ENCODE measurements at regions not wholly inside any gene's neighbourhood (a gene's known extent, or its start where the extent isn't known, plus 50 kb on each side); places are given as distances from the start of the nearest gene placed in this dataset.

- TF ChIP-seq GATA2 (CRISPR knock-in tag; IDR thresholded peaks at IDR 0.05) = no peak
- no peak for TF ChIP-seq TEAD4 (IDR thresholded peaks at IDR 0.05; ENCODE audit: borderline replicate concordance, insufficient read depth)
Measured at GRCh38 chr2:16031848-16032159, 91.5 kb downstream of the MYCN start (continued).

GRCh38 chr2:16031058-16031847, 90.9 kb downstream of the MYCN start:
- Histone ChIP-seq H3K79me2 (ENCODE audit: insufficient read depth) (no peaks in the 10 kb centered on the region), H3F3A (replicated peaks; ENCODE audit: insufficient read depth) (no peaks in the 10 kb centered on the region), H4K20me1 (ENCODE audit: insufficient read depth) (no peaks in the 10 kb centered on the region), H3K27me3 (ENCODE audit: insufficient read depth) (no peaks in the 10 kb centered on the region), H3K4me2 (no peak overlapping the region), H3K4me3 (ENCODE audit: low read depth in 2 of 2, low read length in 1 of 2) (no peak overlapping the region), H2AFZ (ENCODE audit: low read depth) (no peak overlapping the region), H3K9me3 (no peaks in the 10 kb centered on the region), H3K36me3 (replicated peaks in 1 of 2; ENCODE audit: control insufficient read depth in 1 of 2, insufficient read depth in 2 of 2, low read length in 1 of 2) (no peaks in the 10 kb centered on the region), H3K9ac (no peak overlapping the region), H3K4me1 (ENCODE audit: control insufficient read depth in 1 of 2, insufficient read depth in 2 of 2, low read depth in 1 of 2, low read length in 1 of 2) (no peaks in the 10 kb centered on the region; a peak in 1 of 4 replicates), H3K9me2 (no peaks in the 10 kb centered on the region), H3K27ac (ENCODE audit: low read depth in 2 of 2, low read length in 1 of 2) (no peak overlapping the region)
- ChIA-PET CTCF (interaction anchor here (1.0 to 1.9 kb wide), 2 partner anchors 20 to 43 kb away, joined by 3 to 5 read pairs; no protein-coding TSS in a partner anchor), POLR2A (no interaction called here)
- no peak for DNase-seq
- TF ChIP-seq CHD2 (IDR thresholded peaks at IDR 0.05; ENCODE audit: low read length, partially characterized antibody) (no peak), CTCF (IDR thresholded peaks at IDR 0.05) (no peak), NFIC (IDR thresholded peaks at IDR 0.05; ENCODE audit: borderline replicate concordance) (no peak), RAD21 (IDR thresholded peaks at IDR 0.05; ENCODE audit: low read length) (no peak), RXRA (IDR thresholded peaks at IDR 0.05; ENCODE audit: borderline replicate concordance, low read depth) (no peak), NRF1 (IDR thresholded peaks at IDR 0.05; ENCODE audit: low read depth, low read length) (no peak)
- WGBS (ENCODE audit: low lambda C conversion rate) = 38% methylated on average over 11 of the region's 11 CpGs

- no peak overlapping the region for H3K4me2 ChIP-seq
- H3K36me3 ChIP-seq (replicated peaks in 1 of 2; ENCODE audit: control insufficient read depth in 1 of 2, insufficient read depth in 2 of 2, low read length in 1 of 2) = no peaks in the 10 kb centered on the region
- H3K79me2 ChIP-seq (ENCODE audit: insufficient read depth) = no peaks in the 10 kb centered on the region
- H3K9me3 ChIP-seq = no peaks in the 10 kb centered on the region
- no peak overlapping the region for H3K4me3 ChIP-seq (ENCODE audit: low read depth in 2 of 2, low read length in 1 of 2)
- WGBS (ENCODE audit: low lambda C conversion rate) = 50% methylated on average over 12 of the region's 24 CpGs
- no peak for DNase-seq
- H2AFZ ChIP-seq (ENCODE audit: low read depth) = no peak overlapping the region
- CTCF ChIA-PET = interaction anchor here (1.0 to 1.9 kb wide), 2 partner anchors 21 to 42 kb away, joined by 3 to 5 read pairs; no protein-coding TSS in a partner anchor
- H3K9ac ChIP-seq = no peak overlapping the region
- no peak for TF ChIP-seq REST (IDR thresholded peaks at IDR 0.05; ENCODE audit: low read depth, low read length)
- TF ChIP-seq IRF3 (IDR thresholded peaks at IDR 0.05; ENCODE audit: low read depth, low read length) = no peak
- no peak for TF ChIP-seq TAF1 (IDR thresholded peaks at IDR 0.05; ENCODE audit: borderline replicate concordance, low read depth, low read length)
- no peak for TF ChIP-seq USF1 (IDR thresholded peaks at IDR 0.05; ENCODE audit: borderline replicate concordance, low read depth)
- no peak for TF ChIP-seq GABPA (IDR thresholded peaks at IDR 0.05; ENCODE audit: low read depth)
- no peak overlapping the region for H3K27ac ChIP-seq (ENCODE audit: low read depth in 2 of 2, low read length in 1 of 2)
- H3K9me2 ChIP-seq = no peaks in the 10 kb centered on the region
- H3K27me3 ChIP-seq (ENCODE audit: insufficient read depth) = no peaks in the 10 kb centered on the region
- H4K20me1 ChIP-seq (ENCODE audit: insufficient read depth) = no peaks in the 10 kb centered on the region
- H3K4me1 ChIP-seq (ENCODE audit: control insufficient read depth in 1 of 2, insufficient read depth in 2 of 2, low read depth in 1 of 2, low read length in 1 of 2) = no peaks in the 10 kb centered on the region
- POLR2A ChIA-PET = no interaction called here
- H3F3A ChIP-seq (replicated peaks; ENCODE audit: insufficient read depth) = no peaks in the 10 kb centered on the region
Measured at GRCh38 chr2:16030206-16031057, 90.1 kb downstream of the MYCN start.
